GM18505 (cell line): ENCODE measurements at regions not wholly inside any gene's neighbourhood (a gene's known extent, or its start where the extent isn't known, plus 50 kb on each side); places are given as distances from the start of the nearest gene placed in this dataset.

Experiments used
- ATAC-seq: cut with Tn5 transposase; IDR thresholded peaks from one replicate; pipeline ENCODE4 v1.9.1; 2021; ENCODE audit not compliant: unreplicated experiment
- POLR2A ChIP-seq: IDR thresholded peaks from 4 replicates; pipeline ENCODE4 v1.6.1; 2011; ENCODE audit warnings: borderline replicate concordance; ENCODE audit not compliant: insufficient read depth, insufficient read length; ENCODE audit errors: extremely low read depth

GRCh38 chr16:89027281-89027680 lies 50.3 kb upstream of the CBFA2T3 start:
- no peak for ATAC-seq
- TF ChIP-seq POLR2A: no peak

GRCh38 chr16:89031715-89032659 lies 55.0 kb upstream of the CBFA2T3 start:
- ATAC-seq: peak; percentile 83
- no peak for TF ChIP-seq POLR2A

- ATAC-seq: no peak
- TF ChIP-seq POLR2A: no peak
These were observed 56.3 kb upstream of the CBFA2T3 start for GRCh38 chr16:89033304-89033703.

- no peak for TF ChIP-seq POLR2A
- ATAC-seq: no peak
These were observed 57.0 kb upstream of the CBFA2T3 start for GRCh38 chr16:89033796-89034572.

- no peak for ATAC-seq
- TF ChIP-seq POLR2A: no peak
These were observed 57.6 kb upstream of the CBFA2T3 start for GRCh38 chr16:89034573-89034961.

GRCh38 chr16:89034971-89035668 lies 58.1 kb upstream of the CBFA2T3 start:
- no peak for TF ChIP-seq POLR2A
- ATAC-seq: no peak

- no peak for ATAC-seq
- no peak for TF ChIP-seq POLR2A
These were observed 57.7 kb upstream of the ACSF3 start for GRCh38 chr16:89035669-89036570.

GRCh38 chr16:89036776-89037175 lies 56.9 kb upstream of the ACSF3 start:
- no peak for ATAC-seq
- no peak for TF ChIP-seq POLR2A

- no peak for ATAC-seq
- no peak for TF ChIP-seq POLR2A
These were observed 56.1 kb upstream of the ACSF3 start for GRCh38 chr16:89037261-89038152.

- no peak for ATAC-seq
- no peak for TF ChIP-seq POLR2A
These were observed 55.4 kb upstream of the ACSF3 start for GRCh38 chr16:89038221-89038721.
